ENCODE measurements at regions not wholly inside any gene's neighbourhood (a gene's known extent, or its start where the extent isn't known, plus 50 kb on each side); places are given as distances from the start of the nearest gene placed in this dataset.

GRCh38 chr2:120785228-120785966, 49.7 kb downstream of the GLI2 start:
- DNase-seq, result no peak

GRCh38 chr2:120786038-120786960, 50.6 kb downstream of the GLI2 start:
- DNase-seq, result no peak

DNA sequence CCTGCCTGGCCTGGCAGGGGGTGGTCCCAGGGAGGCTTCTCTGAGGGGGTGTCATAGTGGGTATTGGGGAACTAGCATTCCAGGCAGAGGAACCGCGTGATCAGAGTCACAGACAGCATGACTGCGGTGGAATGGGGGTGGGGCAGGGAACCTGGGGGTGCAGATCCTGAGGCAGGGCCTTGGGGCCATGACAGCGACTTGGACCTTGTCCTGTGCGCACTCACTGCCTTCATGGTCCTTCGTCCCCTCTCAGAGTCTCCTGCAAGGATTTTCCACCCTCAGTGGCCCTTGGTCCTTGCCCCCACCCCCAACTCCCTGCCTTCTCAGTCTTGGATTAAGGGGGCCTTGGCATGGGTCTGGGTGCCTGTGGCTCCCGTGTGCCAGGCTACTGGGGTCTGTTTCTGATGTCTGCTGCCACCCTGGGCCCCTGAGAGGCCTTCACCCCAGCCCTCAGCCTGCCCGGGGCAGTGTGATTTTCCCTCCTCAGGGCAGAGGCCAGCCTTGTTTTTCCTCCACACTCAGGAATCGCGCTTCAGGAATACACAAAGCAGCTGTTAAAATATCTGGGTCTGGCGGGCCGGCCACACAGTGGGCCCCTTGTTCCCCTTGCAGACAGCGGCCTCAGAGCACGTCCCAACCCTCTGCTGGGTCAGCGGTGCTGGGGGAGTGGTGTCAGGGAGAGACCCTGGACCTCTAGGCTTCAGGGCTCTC, 51.6 kb downstream of the GLI2 start:
- DNase-seq, result no peak

DNA sequence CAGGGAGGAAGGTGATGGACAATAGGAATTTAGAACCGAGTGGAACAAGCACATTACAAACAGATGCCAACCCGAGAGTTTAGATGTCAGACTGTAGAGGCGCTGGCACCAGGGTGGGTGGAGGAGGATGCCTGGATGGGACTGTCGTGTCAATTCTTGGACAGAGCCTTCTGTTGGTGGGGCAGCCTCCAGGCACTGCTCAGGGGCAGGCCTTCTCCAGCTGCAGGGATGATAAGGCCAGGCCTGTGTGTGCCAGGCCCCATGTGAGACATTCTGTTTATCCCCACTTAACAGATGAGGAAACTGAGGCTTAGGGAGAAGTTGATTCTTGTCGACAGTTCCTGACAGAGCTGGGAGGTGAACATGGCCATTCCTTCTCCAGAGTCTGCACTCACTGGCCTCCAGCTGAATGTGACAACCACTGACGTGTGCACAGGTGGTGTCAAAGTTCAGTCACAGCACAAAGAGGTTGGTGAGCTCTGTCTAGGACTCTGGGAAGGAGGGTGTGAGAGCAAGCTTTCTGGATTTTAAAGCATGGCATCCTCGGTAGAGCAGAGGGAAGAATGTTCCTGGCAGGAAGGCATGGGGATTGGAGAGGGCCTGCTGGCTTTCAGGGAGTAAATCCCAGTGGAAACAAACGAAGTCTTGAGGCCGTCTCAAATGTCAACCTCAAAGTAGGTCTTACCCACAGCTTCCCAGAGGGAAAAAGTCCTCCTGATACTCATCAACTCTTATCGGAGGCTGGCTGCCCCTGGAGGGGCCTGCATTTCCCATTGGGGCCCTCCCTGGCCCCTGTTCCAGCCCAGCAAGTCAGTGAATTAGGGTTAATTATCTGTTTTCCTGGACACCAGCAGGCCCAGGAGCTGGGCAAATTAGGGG, 52.4 kb downstream of the GLI2 start:
- DNase-seq, result no peak

GRCh38 chr2:120791243-120791961, 55.7 kb downstream of the GLI2 start:
- DNase-seq, result no peak

GRCh38 chr2:120791962-120792297, 56.3 kb downstream of the GLI2 start:
- no peak for DNase-seq

DNA sequence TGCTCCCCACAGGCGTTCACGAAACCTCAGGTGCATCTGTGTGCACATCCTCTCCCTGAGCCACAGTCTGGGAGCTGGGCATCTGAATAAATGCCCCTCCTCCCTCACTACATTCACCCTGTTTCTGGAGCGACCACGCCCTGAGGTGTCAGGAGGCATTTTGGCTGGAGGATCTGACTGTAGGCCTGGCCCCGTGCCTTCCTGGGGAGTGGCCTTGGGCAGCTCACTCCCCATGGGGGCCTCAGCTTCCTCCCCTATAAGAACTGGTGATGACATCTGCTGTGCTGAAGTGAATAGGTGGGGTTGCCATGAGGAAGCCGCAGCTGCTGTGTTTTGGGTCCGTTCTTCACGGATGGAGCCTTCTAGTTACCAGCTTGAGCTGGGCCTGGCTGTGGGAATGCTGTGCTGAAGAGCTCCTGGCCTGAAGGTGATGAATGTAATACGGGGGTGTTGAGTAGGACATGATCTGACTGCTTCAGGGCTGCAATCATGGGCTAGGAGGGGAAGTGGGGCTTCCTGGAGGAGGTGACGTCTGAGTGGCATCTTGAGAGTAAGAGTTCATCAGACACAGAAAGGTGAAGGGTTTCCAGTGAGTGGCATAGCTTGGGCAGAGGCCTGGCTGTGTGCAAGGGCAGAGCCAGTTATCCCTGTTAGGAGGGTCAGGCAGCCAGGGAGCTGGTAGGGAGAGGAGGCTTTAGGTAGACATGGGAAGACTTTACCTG, 58.2 kb downstream of the GLI2 start:
- no peak for DNase-seq

DNA sequence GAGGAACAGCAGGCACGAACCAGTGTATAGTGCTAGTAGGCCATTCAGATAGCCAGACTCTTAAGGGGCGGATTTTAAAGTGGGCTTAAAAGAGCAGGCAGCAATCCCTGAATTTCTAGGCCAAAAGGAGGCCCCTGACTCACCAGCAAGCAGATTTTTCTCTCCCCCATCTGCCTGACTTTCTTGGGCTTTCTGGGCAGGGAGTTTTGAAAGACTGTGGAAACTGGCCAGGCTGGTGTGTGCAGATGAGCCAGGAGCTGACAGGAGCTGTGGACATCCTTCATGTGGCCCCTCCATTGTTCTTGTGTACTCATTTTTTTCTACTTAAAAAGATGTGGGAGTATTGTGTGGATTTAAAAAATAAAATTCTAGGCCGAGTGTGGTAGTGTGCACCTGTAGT, 59.0 kb downstream of the GLI2 start:
- DNase-seq, result no peak

- no peak for DNase-seq
Observed at GRCh38 chr2:120796094-120796493, 60.4 kb downstream of the GLI2 start.

DNA sequence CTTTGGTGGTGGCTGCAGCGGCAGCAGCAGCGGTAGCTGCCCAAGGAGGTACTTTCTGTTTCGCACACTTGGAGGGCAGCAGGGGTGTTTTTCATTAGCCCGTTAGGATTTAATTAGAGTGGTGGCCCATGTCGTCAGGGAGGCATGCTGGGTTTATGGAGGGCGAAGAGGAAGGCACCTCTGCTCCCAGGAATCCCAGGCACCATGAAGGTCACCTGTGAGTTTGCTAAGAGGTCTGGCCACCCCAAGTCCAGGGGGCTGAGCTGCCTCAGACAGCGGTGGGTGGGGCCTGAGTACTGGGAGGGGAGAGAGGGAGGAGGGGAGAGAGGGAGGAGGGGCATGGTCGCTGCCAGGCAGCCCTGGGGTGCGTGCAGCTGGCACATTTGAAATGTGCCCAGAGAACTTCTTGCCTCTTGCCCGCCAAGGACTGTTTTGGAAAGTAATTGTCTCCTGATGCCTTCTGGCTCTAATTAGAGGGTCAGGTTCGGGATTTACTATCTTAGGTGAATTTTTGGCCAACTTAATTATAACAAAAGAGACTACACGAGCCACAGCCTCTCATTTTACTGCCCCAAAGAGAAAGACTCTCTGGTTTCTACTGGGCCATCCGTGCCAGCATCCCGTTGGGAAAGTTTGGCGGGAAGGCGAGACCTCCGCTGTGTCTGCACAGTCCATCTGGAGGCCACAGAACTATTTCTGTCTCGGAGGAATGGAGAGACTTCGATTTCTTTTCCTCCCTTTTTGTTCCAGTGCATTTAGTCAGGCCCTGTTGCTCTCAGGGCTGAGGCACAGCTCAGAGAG, 62.0 kb downstream of the GLI2 start:
- DNase-seq, result no peak

DNA sequence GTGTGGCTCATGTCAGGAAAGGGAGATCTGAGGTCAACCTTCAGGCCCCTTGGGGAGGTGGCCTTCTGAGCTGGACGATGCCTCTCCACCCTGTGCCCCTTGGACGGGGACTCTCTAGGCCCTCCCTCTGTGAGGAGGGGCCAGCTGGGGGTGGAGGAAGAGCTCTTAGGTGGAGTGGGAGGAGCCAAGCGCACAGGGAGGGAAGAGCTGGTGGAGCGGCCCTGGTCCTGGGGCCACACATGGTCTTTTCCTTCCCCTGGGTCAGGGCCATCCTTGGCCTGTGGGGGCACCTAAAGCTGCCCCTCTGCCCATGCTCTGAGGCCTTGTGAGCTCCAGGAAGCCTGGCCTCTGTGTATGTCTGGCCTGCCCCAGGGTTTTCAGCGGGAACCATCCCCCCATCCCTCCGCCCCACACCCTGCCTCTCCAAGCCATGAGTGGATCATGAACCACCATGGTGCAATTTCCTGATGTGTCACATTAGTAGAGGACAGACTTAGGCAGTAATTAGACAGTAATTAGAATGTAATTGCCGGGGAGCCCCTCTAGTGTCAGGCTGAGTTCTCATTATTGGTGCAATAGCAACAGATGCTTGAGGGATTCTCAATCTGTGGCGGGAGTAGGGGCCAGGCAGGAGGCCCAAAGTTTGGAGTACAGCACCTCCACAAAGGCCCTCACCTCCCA, 63.0 kb downstream of the GLI2 start:
- no peak for DNase-seq

DNA sequence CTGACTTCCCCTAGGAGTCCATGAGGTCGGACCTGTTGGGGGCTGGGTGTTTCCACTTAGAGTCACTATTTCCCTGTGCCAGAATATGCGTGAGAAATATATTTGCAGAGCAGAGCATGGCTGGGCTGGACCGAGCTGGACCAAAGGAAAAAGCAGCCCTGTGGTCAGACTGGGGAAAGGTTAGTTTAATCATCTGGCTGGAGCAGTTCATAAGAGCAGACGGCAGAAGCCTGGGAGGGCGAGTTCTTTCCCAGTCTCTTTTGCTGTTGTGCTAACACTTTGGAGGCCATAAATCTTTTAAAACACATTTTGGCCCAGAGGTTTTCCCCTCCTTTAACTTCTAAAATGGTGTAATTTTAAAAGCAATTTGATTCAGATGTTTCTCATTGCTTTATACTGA, 66.5 kb downstream of the GLI2 start:
- no peak for DNase-seq

DNA sequence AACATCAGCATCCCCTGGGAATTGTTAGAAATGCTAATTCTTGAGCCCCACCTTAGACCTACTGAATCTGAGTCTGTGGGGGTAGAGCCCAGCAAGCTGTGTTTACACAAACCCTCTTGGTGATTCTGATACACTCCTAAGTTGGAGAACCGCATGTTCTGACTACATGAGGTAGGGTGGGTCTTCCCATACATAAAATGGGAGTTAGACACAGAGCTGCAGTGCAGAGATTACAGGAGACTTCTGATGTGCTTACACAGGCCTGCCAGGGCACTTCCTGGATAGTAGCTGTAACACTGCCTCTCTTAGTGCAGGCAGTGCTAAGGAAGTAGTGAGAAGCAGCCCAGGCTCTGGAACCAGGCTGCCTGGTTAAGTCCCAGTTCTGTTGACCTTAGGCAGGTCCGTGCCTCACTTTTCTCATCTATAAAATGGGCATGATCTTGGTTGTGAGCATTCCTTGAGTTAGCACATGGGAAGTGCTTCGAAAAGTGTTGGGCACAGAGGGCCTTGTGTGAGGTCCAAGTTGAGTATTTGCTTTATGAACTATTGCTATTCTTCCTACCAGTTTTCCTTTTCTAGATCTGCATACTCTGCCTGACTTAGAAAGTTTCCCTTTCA, 67.3 kb downstream of the GLI2 start:
- no peak for DNase-seq

GRCh38 chr2:120803764-120804335, 68.2 kb downstream of the GLI2 start:
- DNase-seq, result no peak

- DNase-seq, result peak; percentile 33
Observed at GRCh38 chr2:120804459-120804858, 68.8 kb downstream of the GLI2 start.

GRCh38 chr2:120805011-120805410, 69.3 kb downstream of the GLI2 start:
- no peak for DNase-seq

DNA sequence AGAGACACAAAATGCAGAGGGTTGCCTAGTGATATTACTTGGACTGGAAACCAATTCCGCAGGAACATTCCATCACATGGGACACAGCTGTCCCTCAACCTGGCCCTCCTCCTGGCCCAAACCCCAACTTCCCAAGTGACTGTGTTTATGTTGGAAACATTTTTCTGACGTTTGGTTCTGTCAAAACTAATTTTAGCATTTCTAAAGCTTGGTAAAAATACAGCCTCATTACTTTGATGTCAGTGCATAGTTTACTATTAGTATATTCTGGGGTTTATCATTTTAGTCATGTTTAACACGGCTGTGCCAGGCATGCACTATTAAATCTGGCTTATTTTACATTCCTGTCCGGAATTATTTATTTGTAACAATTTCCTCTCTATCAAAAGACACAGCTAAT, 69.9 kb downstream of the GLI2 start:
- DNase-seq, result no peak

DNA sequence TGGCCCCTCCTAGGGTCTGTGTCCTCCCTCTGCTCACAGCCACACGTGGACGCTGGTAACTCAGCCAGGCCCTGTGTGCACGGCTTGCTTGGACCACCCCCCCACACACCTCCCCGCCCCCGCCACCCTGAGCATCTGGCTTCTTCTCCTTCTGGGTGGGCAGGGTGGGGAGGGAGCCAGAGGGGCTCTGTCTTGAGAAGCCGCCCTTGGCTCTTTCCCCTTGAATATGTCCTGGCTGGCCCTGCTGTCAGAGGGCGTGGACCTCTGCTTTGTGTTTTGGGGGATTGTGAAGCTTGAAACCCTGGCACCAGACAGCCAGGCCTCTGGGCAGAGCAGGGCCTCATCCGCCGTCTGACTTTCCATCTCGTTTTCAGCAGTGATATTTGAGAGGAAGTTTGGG, 72.1 kb downstream of the GLI2 start:
- DNase-seq, result no peak

DNA sequence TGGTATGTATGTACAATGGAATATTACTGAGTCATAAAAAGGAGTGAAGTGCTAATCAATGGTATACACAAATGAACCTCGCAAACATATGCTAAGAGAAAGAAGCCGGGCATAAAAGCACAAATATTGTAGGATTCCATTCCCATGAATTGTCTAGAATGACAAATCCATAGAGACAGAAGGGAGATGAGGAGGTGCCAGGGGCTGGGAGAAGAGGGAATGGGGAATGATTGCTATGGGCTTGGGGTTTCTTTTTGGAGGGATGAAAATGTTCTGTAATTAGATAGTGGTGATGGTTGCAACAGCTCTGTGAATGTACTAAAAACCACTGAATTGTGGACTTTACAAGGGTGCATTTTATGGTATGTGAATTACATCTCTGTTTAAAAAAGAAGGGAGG, 73.5 kb downstream of the GLI2 start:
- DNase-seq, result no peak

Data from NCI-H1105 (cell line).